ENCODE measurements at regions not wholly inside any gene's neighbourhood (a gene's known extent, or its start where the extent isn't known, plus 50 kb on each side); places are given as distances from the start of the nearest gene placed in this dataset.

DNA sequence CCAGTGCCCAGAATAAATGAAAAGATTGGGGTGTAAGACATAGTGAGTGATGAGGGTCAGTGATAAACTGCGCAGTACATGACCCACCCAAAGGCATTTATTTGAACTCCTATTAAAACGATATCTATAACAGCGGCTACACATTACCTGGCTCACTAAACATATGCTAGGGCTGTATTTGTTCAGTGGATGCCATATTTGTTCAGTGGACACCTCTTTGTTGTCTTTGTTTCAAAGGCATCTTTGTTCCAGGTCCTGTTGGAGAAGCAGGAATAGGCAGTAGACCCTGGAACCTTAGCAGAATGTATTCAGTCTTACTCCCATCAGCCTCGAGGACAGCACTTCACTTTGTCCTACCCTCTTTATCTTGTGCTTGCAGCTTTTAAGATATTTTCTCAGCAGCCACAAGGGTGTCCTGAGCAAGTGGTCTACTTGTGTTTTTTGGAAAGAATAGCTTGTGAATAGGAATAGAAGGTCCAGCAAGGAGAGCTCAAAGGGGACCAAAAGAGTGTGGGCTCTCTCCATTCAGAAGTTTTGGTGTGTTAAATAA lies 650.8 kb upstream of the FANCL start:
- TF ChIP-seq, protein P1, sequence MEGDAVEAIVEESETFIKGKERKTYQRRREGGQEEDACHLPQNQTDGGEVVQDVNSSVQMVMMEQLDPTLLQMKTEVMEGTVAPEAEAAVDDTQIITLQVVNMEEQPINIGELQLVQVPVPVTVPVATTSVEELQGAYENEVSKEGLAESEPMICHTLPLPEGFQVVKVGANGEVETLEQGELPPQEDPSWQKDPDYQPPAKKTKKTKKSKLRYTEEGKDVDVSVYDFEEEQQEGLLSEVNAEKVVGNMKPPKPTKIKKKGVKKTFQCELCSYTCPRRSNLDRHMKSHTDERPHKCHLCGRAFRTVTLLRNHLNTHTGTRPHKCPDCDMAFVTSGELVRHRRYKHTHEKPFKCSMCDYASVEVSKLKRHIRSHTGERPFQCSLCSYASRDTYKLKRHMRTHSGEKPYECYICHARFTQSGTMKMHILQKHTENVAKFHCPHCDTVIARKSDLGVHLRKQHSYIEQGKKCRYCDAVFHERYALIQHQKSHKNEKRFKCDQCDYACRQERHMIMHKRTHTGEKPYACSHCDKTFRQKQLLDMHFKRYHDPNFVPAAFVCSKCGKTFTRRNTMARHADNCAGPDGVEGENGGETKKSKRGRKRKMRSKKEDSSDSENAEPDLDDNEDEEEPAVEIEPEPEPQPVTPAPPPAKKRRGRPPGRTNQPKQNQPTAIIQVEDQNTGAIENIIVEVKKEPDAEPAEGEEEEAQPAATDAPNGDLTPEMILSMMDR (IDR thresholded peaks at IDR 0.05; ENCODE audit: low read depth, low read length): no peak
- no peak for TF ChIP-seq EZH2phosphoT487 (IDR thresholded peaks at IDR 0.05; ENCODE audit: low read depth)

Data from OCI-LY3 (cell line).